Astrocyte (in vitro differentiated cells and primary cell): ENCODE measurements at regions not wholly inside any gene's neighbourhood (a gene's known extent, or its start where the extent isn't known, plus 50 kb on each side); places are given as distances from the start of the nearest gene placed in this dataset.

Experiments used
- DNase-seq: peaks from one replicate; pipeline ENCODE4 v3.0.0-alpha.2; 2010; ENCODE audit warnings: low read depth
- FAIRE-seq: peaks from 2 replicates; lab custom pipeline; 2011; peaks lifted over from hg19 to GRCh38; lab: Jason Lieb, UNC
- H2AFZ ChIP-seq: 2 replicates; pipeline ENCODE4 v1.6.0; 2012; ENCODE audit warnings: low read depth, low read length, inconsistent platforms
- H3K27ac ChIP-seq: 2 replicates; pipeline ENCODE4 v1.5.1; 2011; ENCODE audit warnings: low read depth, low read length, inconsistent platforms
- H3K27me3 ChIP-seq: 2 replicates; pipeline ENCODE4 v1.6.0; 2011; ENCODE audit warnings: low read length, inconsistent platforms; ENCODE audit not compliant: insufficient read depth
- H3K36me3 ChIP-seq: 2 replicates; pipeline ENCODE4 v1.5.1; 2011; ENCODE audit warnings: low read length, inconsistent platforms; ENCODE audit not compliant: insufficient read depth
- H3K4me1 ChIP-seq: 2 replicates; pipeline ENCODE4 v1.5.1; 2011; ENCODE audit warnings: low read length, inconsistent platforms; ENCODE audit not compliant: insufficient read depth
- H3K4me2 ChIP-seq: 2 replicates; pipeline ENCODE4 v1.6.0; 2012; ENCODE audit warnings: low read length, inconsistent platforms
- H3K4me3 ChIP-seq: 2 replicates; pipeline ENCODE4 v1.5.1; 2011; ENCODE audit warnings: low read depth, mild to moderate bottlenecking, low read length, inconsistent platforms; ENCODE audit not compliant: insufficient read depth
- H3K79me2 ChIP-seq: 2 replicates; pipeline ENCODE4 v1.6.0; 2012; ENCODE audit warnings: mild to moderate bottlenecking, low read length, inconsistent platforms; ENCODE audit not compliant: insufficient read depth
- H3K9ac ChIP-seq: 2 replicates; pipeline ENCODE4 v1.6.0; 2012; ENCODE audit warnings: mild to moderate bottlenecking, low read length, inconsistent platforms
- H3K9me3 ChIP-seq: 2 replicates; pipeline ENCODE4 v1.5.1; 2012; ENCODE audit warnings: low read depth, mild to moderate bottlenecking, low read length, inconsistent platforms; ENCODE audit not compliant: insufficient read depth
- H4K20me1 ChIP-seq: 2 replicates; pipeline ENCODE4 v1.6.0; 2012; ENCODE audit warnings: low read length, inconsistent platforms; ENCODE audit not compliant: insufficient read depth
- H3K27ac Mint-ChIP-seq: one replicate; pipeline ENCODE4 v1.8.0; 2021; ENCODE audit warnings: mild to moderate bottlenecking, mixed read lengths; ENCODE audit not compliant: unreplicated experiment
- H3K27me3 Mint-ChIP-seq: one replicate; pipeline ENCODE4 v1.8.0; 2021; ENCODE audit warnings: low read depth, mixed read lengths; ENCODE audit not compliant: unreplicated experiment
- H3K36me3 Mint-ChIP-seq: one replicate; pipeline ENCODE4 v1.8.0; 2021; ENCODE audit warnings: low read depth, mixed read lengths; ENCODE audit not compliant: unreplicated experiment
- H3K4me1 Mint-ChIP-seq: one replicate; pipeline ENCODE4 v1.8.0; 2021; ENCODE audit warnings: low read depth, mixed read lengths; ENCODE audit not compliant: unreplicated experiment
- H3K4me3 Mint-ChIP-seq: one replicate; pipeline ENCODE4 v1.8.0; 2021; ENCODE audit warnings: mild to moderate bottlenecking, moderate library complexity, mixed read lengths; ENCODE audit not compliant: unreplicated experiment
- H3K9me3 Mint-ChIP-seq: one replicate; pipeline ENCODE4 v1.8.0; 2021; ENCODE audit warnings: mild to moderate bottlenecking, mixed read lengths; ENCODE audit not compliant: unreplicated experiment
- EZH2 ChIP-seq: IDR thresholded peaks from 2 replicates; pipeline ENCODE4 v1.6.1; 2012; ENCODE audit warnings: mild to moderate bottlenecking, low read length, inconsistent platforms; ENCODE audit not compliant: insufficient read depth
- TF ChIP-seq, protein P1 (sequence below): IDR thresholded peaks from 2 replicates; pipeline ENCODE4 v1.5.1; 2011; ENCODE audit warnings: low read depth, mild to moderate bottlenecking, inconsistent platforms, low read length, moderate library complexity; ENCODE audit not compliant: insufficient read depth

DNA sequence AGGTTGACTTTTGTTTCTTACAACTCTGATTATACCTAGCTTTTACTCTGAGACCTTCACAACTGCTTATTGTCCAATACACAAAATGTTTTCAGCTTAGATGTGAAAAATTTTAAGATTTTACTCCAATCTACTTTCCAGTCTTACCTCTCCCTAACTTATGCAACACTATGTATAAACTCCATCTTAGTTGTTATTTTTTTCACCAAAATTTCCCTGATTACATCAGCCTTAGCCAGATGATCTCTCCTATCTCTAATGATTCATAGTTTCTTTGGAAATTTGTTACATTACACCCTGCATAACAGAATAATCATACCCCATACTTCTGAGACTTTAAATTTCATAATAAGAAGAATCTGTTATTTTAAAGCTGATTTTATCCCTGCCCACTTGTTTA is 621.0 kb upstream of the ANO3 start:
- H3K27ac Mint-ChIP-seq = no peak overlapping the region

DNA sequence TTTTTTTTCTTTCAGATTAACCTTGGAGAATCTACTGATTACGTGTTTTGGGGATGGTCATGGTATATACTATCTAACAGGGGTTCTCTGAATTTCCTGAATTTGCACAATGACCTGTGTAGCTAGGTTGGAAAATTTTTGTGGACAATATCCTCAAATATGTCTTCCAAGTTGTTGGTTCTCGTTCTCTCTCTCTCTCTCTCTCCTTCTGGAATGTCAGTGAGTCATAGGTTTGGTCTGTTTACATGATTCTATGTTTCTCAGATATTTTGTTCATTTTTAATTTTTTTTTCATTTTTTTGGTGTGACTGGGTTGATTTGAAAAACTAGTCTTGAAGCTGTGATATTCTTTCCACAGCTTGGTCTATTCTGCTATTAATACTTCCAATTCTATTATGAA is 604.0 kb upstream of the ANO3 start:
- H3K79me2 ChIP-seq = no peaks in the 10 kb centered on the region
- no peak overlapping the region for H3K27ac ChIP-seq
- Mint-ChIP-seq H3K9me3 (peaks cover 14% of the 10 kb centered on the region), H3K36me3 (no peaks in the 10 kb centered on the region), H3K27ac (no peak overlapping the region), H3K4me1 (peaks cover 5% of the 10 kb centered on the region), H3K27me3 (no peaks in the 10 kb centered on the region), H3K4me3 (no peak overlapping the region)
- FAIRE-seq = no peak
- TF ChIP-seq, protein P1, sequence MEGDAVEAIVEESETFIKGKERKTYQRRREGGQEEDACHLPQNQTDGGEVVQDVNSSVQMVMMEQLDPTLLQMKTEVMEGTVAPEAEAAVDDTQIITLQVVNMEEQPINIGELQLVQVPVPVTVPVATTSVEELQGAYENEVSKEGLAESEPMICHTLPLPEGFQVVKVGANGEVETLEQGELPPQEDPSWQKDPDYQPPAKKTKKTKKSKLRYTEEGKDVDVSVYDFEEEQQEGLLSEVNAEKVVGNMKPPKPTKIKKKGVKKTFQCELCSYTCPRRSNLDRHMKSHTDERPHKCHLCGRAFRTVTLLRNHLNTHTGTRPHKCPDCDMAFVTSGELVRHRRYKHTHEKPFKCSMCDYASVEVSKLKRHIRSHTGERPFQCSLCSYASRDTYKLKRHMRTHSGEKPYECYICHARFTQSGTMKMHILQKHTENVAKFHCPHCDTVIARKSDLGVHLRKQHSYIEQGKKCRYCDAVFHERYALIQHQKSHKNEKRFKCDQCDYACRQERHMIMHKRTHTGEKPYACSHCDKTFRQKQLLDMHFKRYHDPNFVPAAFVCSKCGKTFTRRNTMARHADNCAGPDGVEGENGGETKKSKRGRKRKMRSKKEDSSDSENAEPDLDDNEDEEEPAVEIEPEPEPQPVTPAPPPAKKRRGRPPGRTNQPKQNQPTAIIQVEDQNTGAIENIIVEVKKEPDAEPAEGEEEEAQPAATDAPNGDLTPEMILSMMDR = no peak
- TF ChIP-seq EZH2 = no peak
- no peak overlapping the region for H3K4me3 ChIP-seq
- H3K4me1 ChIP-seq = no peaks in the 10 kb centered on the region
- H3K27me3 ChIP-seq = no peaks in the 10 kb centered on the region
- H3K9ac ChIP-seq = no peak overlapping the region
- H2AFZ ChIP-seq = no peak overlapping the region
- peaks cover 5% of the 10 kb centered on the region for H3K9me3 ChIP-seq
- H3K4me2 ChIP-seq = no peak overlapping the region
- H3K36me3 ChIP-seq = no peaks in the 10 kb centered on the region
- no peaks in the 10 kb centered on the region for H4K20me1 ChIP-seq
- DNase-seq = no peak

More for the DNA sequence above, 621.0 kb upstream of the ANO3 start:
- Histone ChIP-seq H3K36me3 (no peaks in the 10 kb centered on the region), H3K27ac (no peak overlapping the region), H3K79me2 (no peaks in the 10 kb centered on the region), H3K9me3 (no peaks in the 10 kb centered on the region), H3K27me3 (no peaks in the 10 kb centered on the region), H3K4me3 (no peak overlapping the region), H3K9ac (no peak overlapping the region), H3K4me2 (no peak overlapping the region), H2AFZ (no peak overlapping the region), H4K20me1 (no peaks in the 10 kb centered on the region), H3K4me1 (no peaks in the 10 kb centered on the region)
- Mint-ChIP-seq H3K36me3 (no peaks in the 10 kb centered on the region), H3K9me3 (no peaks in the 10 kb centered on the region), H3K27me3 (no peaks in the 10 kb centered on the region), H3K4me1 (no peaks in the 10 kb centered on the region), H3K4me3 (no peak overlapping the region)
- no peak for TF ChIP-seq EZH2
- TF ChIP-seq, protein P1 = no peak
- FAIRE-seq (no peak), DNase-seq (no peak)

DNA sequence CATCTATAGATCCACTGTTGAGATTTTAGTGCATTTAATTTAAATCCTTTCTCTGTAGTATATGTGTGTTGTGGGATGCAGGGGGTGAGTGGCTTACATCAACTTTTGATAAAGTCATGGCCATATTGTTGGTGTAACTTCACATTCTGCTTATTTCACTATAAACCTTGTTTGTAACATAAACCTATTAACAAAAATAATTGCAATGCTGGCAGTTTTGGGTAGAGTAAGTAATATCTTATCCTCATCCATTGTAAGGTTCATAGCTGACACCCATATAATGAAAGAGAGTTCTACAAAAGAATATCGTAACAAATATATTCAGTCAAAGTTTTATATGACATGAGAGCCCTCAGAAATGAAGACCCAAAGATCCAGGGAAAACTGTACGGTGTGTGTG is 601.7 kb upstream of the ANO3 start:
- Mint-ChIP-seq H3K36me3 (no peaks in the 10 kb centered on the region), H3K27ac (no peak overlapping the region), H3K4me1 (peaks cover 5% of the 10 kb centered on the region), H3K9me3 (peaks cover 2% of the 10 kb centered on the region), H3K4me3 (no peak overlapping the region), H3K27me3 (no peaks in the 10 kb centered on the region)
- H3K9me3 ChIP-seq = peaks cover 5% of the 10 kb centered on the region
- H3K36me3 ChIP-seq = no peaks in the 10 kb centered on the region
- DNase-seq (no peak), FAIRE-seq (no peak)
- no peaks in the 10 kb centered on the region for H3K27me3 ChIP-seq
- no peak for TF ChIP-seq EZH2
- TF ChIP-seq, protein P1 = no peak
- H3K4me3 ChIP-seq = no peak overlapping the region
- no peak overlapping the region for H3K27ac ChIP-seq
- no peaks in the 10 kb centered on the region for H3K4me1 ChIP-seq
- H3K79me2 ChIP-seq = no peaks in the 10 kb centered on the region
- H4K20me1 ChIP-seq = no peaks in the 10 kb centered on the region
- H3K9ac ChIP-seq = no peak overlapping the region
- no peak overlapping the region for H3K4me2 ChIP-seq
- H2AFZ ChIP-seq = no peak overlapping the region
